ENCODE measurements at regions not wholly inside any gene's neighbourhood (a gene's known extent, or its start where the extent isn't known, plus 50 kb on each side); places are given as distances from the start of the nearest gene placed in this dataset.

DNA sequence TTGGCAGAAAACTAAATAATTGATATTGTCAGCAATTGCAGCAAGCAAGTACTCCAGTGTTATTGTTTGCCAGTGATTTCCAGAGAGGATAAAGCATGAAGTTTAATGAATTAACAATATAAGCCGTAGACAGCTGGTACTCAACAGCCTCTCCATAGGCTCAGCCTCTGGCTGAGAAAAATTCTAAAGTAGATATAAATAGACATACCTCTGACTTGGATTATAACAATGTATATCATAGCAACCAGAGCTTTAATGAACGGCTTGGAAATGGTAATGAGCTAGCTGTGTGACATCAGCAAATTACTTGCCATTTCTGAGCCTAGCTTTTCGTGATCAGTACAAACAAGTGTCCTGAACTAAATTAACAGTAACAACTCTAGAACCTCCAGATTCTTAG lies 1055.4 kb upstream of the AUTS2 start:
- Histone ChIP-seq H3K27me3 (ENCODE audit: control insufficient read depth in 1 of 2, insufficient read depth in 2 of 2, low read length in 2 of 2) (no peaks in the 10 kb centered on the region), H3K9ac (ENCODE audit: low read depth in 1 of 2, low read length in 2 of 2) (no peak overlapping the region), H3K4me1 (ENCODE audit: control insufficient read depth in 1 of 2, insufficient read depth in 2 of 2, low read length in 2 of 2) (no peaks in the 10 kb centered on the region), H3K4me3 (ENCODE audit: low read depth in 1 of 2, low read length in 2 of 2) (no peak overlapping the region), H3K9me3 (ENCODE audit: control insufficient read depth in 1 of 2, low read length in 2 of 2) (no peaks in the 10 kb centered on the region), H3K36me3 (ENCODE audit: control insufficient read depth in 1 of 2, insufficient read depth in 2 of 2, low read length in 2 of 2) (no peaks in the 10 kb centered on the region), H3K27ac (ENCODE audit: low read depth, low read length) (no peak overlapping the region)

DNA sequence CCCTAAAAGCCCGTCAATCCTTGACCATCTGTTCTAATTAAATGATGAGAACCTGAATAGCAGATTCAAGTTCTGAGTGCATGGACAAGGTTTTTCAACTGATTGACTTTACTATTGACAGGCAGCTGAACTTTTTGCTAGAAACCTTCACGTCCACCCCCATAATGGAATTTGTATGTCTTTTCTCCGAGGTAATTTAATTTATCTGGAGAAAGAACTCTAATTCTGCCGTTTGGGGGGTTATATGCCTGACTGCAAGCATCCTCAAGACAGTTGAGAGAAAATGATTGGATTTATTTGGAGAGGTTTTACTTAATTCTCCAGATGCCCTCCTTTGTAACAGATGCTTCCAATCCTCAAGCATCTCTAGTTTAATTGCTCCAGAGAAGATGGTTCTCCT lies 1053.4 kb upstream of the AUTS2 start:
- no peaks in the 10 kb centered on the region for H3K4me1 ChIP-seq (ENCODE audit: control insufficient read depth in 1 of 2, insufficient read depth in 2 of 2, low read length in 2 of 2)
- no peaks in the 10 kb centered on the region for H3K36me3 ChIP-seq (ENCODE audit: control insufficient read depth in 1 of 2, insufficient read depth in 2 of 2, low read length in 2 of 2)
- H3K4me3 ChIP-seq (ENCODE audit: low read depth in 1 of 2, low read length in 2 of 2) = no peak overlapping the region
- H3K9me3 ChIP-seq (ENCODE audit: control insufficient read depth in 1 of 2, low read length in 2 of 2) = no peaks in the 10 kb centered on the region
- no peaks in the 10 kb centered on the region for H3K27me3 ChIP-seq (ENCODE audit: control insufficient read depth in 1 of 2, insufficient read depth in 2 of 2, low read length in 2 of 2)
- H3K27ac ChIP-seq (ENCODE audit: low read depth, low read length) = no peak overlapping the region
- H3K9ac ChIP-seq (ENCODE audit: low read depth in 1 of 2, low read length in 2 of 2) = no peak overlapping the region

DNA sequence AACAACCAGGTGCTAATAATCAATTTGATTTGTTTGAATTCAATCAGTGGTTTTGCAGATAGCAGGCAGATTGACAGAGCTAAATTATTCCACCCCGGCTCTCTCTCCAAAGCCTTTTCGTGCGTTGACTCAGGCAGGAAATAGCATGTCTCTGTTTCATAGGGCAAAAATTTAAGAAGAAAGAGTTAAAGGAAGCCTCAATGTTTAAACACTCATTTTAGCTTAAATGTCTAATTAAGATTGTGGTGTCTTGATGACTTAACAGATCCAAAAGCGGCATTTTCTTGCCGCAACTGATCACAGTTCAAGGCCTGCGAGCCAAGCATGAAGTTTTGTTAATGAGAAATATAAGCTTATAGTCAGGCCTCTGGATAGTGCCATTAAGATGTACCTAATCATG lies 1051.1 kb upstream of the AUTS2 start:
- H3K27me3 ChIP-seq (ENCODE audit: control insufficient read depth in 1 of 2, insufficient read depth in 2 of 2, low read length in 2 of 2) = no peaks in the 10 kb centered on the region
- no peak overlapping the region for H3K9ac ChIP-seq (ENCODE audit: low read depth in 1 of 2, low read length in 2 of 2)
- H3K4me1 ChIP-seq (ENCODE audit: control insufficient read depth in 1 of 2, insufficient read depth in 2 of 2, low read length in 2 of 2) = no peaks in the 10 kb centered on the region
- H3K36me3 ChIP-seq (ENCODE audit: control insufficient read depth in 1 of 2, insufficient read depth in 2 of 2, low read length in 2 of 2) = no peaks in the 10 kb centered on the region
- no peak overlapping the region for H3K27ac ChIP-seq (ENCODE audit: low read depth, low read length)
- no peak overlapping the region for H3K4me3 ChIP-seq (ENCODE audit: low read depth in 1 of 2, low read length in 2 of 2)
- no peaks in the 10 kb centered on the region for H3K9me3 ChIP-seq (ENCODE audit: control insufficient read depth in 1 of 2, low read length in 2 of 2)

DNA sequence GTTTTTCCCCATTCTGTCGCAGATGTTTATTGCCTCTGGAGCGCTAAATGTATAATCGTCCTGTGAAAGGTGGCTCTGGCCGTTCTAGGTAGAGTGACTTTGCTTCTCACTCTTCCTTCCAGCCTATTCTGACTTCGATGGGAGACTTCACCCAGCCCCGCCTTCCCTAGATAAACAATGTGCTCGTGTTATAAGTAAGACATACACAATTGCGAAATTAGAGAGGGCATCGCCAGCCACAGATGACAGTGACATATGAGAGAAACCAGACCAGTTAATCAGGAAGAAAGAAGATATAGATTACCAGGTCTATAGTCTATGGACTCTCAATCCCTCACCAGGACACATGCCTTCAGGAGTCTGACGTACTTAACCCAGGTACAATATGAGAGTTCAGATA lies 1050.5 kb upstream of the AUTS2 start:
- Histone ChIP-seq H3K9me3 (ENCODE audit: control insufficient read depth in 1 of 2, low read length in 2 of 2) (no peaks in the 10 kb centered on the region), H3K27ac (ENCODE audit: low read depth, low read length) (no peak overlapping the region), H3K36me3 (ENCODE audit: control insufficient read depth in 1 of 2, insufficient read depth in 2 of 2, low read length in 2 of 2) (no peaks in the 10 kb centered on the region), H3K4me1 (ENCODE audit: control insufficient read depth in 1 of 2, insufficient read depth in 2 of 2, low read length in 2 of 2) (no peaks in the 10 kb centered on the region), H3K9ac (ENCODE audit: low read depth in 1 of 2, low read length in 2 of 2) (no peak overlapping the region), H3K4me3 (ENCODE audit: low read depth in 1 of 2, low read length in 2 of 2) (no peak overlapping the region), H3K27me3 (ENCODE audit: control insufficient read depth in 1 of 2, insufficient read depth in 2 of 2, low read length in 2 of 2) (no peaks in the 10 kb centered on the region)

DNA sequence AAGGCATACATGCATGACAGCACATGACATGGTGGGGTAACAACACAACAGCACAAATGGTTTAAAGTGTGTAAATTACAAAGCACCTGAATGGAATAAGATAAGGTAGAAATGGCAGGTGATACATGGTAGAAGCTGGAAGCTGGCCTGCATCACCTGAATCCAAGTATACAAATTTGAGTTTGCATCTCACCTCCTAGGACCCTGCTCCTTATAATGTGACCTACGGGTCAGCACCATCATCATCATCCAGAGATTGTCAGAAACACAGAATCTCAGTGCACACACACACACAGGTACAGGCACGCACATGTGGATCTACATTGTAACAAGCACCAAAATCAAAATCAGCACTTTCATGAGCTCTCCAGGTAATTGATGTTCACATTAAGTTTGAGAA lies 1048.2 kb upstream of the AUTS2 start:
- no peaks in the 10 kb centered on the region for H3K27me3 ChIP-seq (ENCODE audit: control insufficient read depth in 1 of 2, insufficient read depth in 2 of 2, low read length in 2 of 2)
- no peak overlapping the region for H3K9ac ChIP-seq (ENCODE audit: low read depth in 1 of 2, low read length in 2 of 2)
- H3K4me1 ChIP-seq (ENCODE audit: control insufficient read depth in 1 of 2, insufficient read depth in 2 of 2, low read length in 2 of 2) = no peaks in the 10 kb centered on the region
- no peak overlapping the region for H3K27ac ChIP-seq (ENCODE audit: low read depth, low read length)
- no peak overlapping the region for H3K4me3 ChIP-seq (ENCODE audit: low read depth in 1 of 2, low read length in 2 of 2)
- H3K36me3 ChIP-seq (ENCODE audit: control insufficient read depth in 1 of 2, insufficient read depth in 2 of 2, low read length in 2 of 2) = no peaks in the 10 kb centered on the region
- H3K9me3 ChIP-seq (ENCODE audit: control insufficient read depth in 1 of 2, low read length in 2 of 2) = no peaks in the 10 kb centered on the region

DNA sequence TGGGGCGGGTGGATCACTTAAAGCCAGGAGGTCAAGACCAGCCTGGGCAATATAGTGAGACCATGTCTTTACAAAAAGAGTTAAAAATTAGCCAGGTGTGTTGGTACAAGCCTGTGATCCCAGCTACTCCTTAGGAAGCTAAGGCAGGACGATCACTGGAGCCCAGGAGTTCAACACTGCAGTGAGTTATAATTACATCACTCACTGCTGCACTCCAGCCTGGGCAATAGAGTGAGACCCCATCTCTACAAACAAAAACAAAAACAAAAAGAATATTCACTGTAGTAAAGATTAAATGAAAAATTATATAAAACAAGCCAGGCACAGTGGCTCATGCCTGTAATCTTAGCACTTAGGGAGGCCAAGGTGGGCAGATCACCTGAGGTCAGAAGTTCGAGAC lies 1047.6 kb upstream of the AUTS2 start:
- Histone ChIP-seq H3K36me3 (ENCODE audit: control insufficient read depth in 1 of 2, insufficient read depth in 2 of 2, low read length in 2 of 2) (no peaks in the 10 kb centered on the region), H3K4me1 (ENCODE audit: control insufficient read depth in 1 of 2, insufficient read depth in 2 of 2, low read length in 2 of 2) (no peaks in the 10 kb centered on the region), H3K4me3 (ENCODE audit: low read depth in 1 of 2, low read length in 2 of 2) (no peak overlapping the region), H3K9ac (ENCODE audit: low read depth in 1 of 2, low read length in 2 of 2) (no peak overlapping the region), H3K9me3 (ENCODE audit: control insufficient read depth in 1 of 2, low read length in 2 of 2) (no peaks in the 10 kb centered on the region), H3K27ac (ENCODE audit: low read depth, low read length) (no peak overlapping the region), H3K27me3 (ENCODE audit: control insufficient read depth in 1 of 2, insufficient read depth in 2 of 2, low read length in 2 of 2) (no peaks in the 10 kb centered on the region)

DNA sequence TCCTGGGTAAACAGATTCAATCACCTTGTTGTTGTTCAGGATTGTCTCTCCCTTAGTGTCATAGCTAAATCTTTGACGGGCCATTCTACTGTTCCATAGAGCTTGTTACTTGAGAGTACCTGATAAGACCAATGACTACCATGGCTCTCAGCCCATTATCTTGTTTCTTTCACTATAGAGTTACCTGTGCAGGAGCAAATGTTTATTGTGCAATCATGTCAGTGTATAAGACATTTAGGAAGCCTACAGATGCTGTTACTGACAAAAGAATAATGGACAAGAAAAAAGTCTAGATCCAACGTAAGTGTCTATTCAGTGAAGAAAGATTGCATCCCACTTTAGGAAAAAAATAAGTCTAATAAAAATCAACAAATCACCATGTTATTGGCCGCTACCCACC lies 1041.7 kb upstream of the AUTS2 start:
- H3K36me3 ChIP-seq (ENCODE audit: control insufficient read depth in 1 of 2, insufficient read depth in 2 of 2, low read length in 2 of 2) = no peaks in the 10 kb centered on the region
- no peak overlapping the region for H3K9ac ChIP-seq (ENCODE audit: low read depth in 1 of 2, low read length in 2 of 2)
- no peaks in the 10 kb centered on the region for H3K4me1 ChIP-seq (ENCODE audit: control insufficient read depth in 1 of 2, insufficient read depth in 2 of 2, low read length in 2 of 2)
- H3K27ac ChIP-seq (ENCODE audit: low read depth, low read length) = no peak overlapping the region
- H3K27me3 ChIP-seq (ENCODE audit: control insufficient read depth in 1 of 2, insufficient read depth in 2 of 2, low read length in 2 of 2) = no peaks in the 10 kb centered on the region
- no peaks in the 10 kb centered on the region for H3K9me3 ChIP-seq (ENCODE audit: control insufficient read depth in 1 of 2, low read length in 2 of 2)
- no peak overlapping the region for H3K4me3 ChIP-seq (ENCODE audit: low read depth in 1 of 2, low read length in 2 of 2)

DNA sequence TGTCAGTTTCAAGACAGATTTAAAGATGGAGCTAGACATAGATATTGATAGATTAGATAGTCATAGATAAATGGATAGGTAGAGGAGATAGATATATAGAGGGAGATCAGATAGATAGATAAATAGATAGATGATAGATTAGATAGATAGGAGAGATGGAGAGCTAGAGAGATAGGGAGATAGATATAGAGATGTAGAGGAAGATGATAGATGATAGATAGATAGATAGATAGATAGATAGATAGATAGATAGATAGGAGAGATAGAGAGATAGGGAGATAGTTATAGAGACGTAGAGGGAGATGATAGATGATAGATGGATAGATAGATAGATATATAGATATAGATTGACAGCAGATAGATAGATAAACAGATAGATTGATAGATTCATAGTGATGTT lies 1038.8 kb upstream of the AUTS2 start:
- Histone ChIP-seq H3K27me3 (ENCODE audit: control insufficient read depth in 1 of 2, insufficient read depth in 2 of 2, low read length in 2 of 2) (no peaks in the 10 kb centered on the region), H3K9me3 (ENCODE audit: control insufficient read depth in 1 of 2, low read length in 2 of 2) (no peaks in the 10 kb centered on the region), H3K9ac (ENCODE audit: low read depth in 1 of 2, low read length in 2 of 2) (no peak overlapping the region), H3K4me1 (ENCODE audit: control insufficient read depth in 1 of 2, insufficient read depth in 2 of 2, low read length in 2 of 2) (no peaks in the 10 kb centered on the region), H3K36me3 (ENCODE audit: control insufficient read depth in 1 of 2, insufficient read depth in 2 of 2, low read length in 2 of 2) (no peaks in the 10 kb centered on the region), H3K27ac (ENCODE audit: low read depth, low read length) (no peak overlapping the region), H3K4me3 (ENCODE audit: low read depth in 1 of 2, low read length in 2 of 2) (no peak overlapping the region)

DNA sequence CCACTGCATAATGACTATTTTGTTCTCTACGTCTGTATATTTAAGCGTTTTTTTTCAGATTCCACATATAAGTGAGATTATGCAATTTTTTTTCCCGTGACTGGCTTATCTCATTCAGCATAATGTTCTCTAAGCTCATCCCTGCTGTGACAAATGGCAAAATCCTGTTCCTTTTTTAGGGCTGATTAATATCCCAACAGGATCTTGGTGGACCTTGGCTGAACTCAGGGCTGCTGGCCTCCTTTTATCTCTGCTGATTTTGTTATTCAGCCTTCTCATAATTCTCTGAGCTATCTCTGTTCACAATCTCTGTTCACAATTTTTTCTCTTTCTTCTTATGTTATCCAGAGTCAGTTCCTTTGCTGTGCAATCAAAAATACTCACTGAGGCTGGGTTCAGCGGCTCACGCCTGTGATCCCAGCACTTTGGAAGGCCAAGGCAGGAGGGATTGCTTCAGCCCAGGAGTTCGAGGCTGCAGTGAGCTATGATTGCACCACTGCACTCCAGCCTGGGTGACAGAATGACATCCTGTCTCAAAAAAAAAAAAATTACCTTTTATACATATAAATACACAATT lies 1035.9 kb upstream of the AUTS2 start:
- Histone ChIP-seq H3K4me3 (ENCODE audit: low read depth in 1 of 2, low read length in 2 of 2) (no peak overlapping the region), H3K9ac (ENCODE audit: low read depth in 1 of 2, low read length in 2 of 2) (no peak overlapping the region), H3K9me3 (ENCODE audit: control insufficient read depth in 1 of 2, low read length in 2 of 2) (no peaks in the 10 kb centered on the region), H3K4me1 (ENCODE audit: control insufficient read depth in 1 of 2, insufficient read depth in 2 of 2, low read length in 2 of 2) (no peaks in the 10 kb centered on the region), H3K27ac (ENCODE audit: low read depth, low read length) (no peak overlapping the region), H3K27me3 (ENCODE audit: control insufficient read depth in 1 of 2, insufficient read depth in 2 of 2, low read length in 2 of 2) (no peaks in the 10 kb centered on the region), H3K36me3 (ENCODE audit: control insufficient read depth in 1 of 2, insufficient read depth in 2 of 2, low read length in 2 of 2) (no peaks in the 10 kb centered on the region)

DNA sequence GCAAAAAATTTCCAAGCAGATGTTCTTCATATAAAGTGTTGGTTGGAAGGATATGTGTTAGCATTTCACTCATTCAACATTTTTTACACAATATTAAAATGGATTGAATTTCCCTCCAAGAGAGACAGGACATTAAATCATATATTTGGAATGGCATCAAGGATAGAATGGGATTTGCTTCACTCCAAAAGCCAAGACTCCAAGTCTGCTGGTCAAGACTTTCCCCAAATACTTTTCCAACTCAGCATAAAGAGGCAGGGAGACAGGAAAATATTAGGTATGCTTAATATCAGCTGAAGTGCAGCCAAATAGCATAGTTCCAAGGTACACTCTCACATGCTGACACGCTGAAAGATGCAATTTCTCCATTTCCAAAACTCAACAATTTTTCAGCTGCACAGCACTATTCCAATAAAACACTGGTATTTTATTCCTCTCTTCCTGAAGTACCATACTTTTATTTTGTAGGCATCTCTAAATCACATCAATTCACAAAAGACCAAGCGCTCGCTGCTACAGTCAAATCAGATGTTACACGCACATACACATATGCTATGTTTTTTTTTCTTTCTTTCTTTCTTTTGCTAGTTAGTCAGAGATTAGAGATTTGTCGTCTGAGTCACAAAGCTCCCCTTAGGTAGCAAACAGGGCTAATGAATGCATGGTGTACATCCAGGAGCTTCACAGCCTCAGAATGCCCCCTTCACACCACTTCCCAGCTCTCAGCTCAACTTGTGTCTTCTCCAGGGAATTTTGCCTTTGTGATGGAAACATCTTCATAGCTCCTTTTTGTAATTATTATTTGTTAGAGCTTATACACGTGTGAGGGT lies 1033.8 kb upstream of the AUTS2 start:
- H3K4me1 ChIP-seq (ENCODE audit: control insufficient read depth in 1 of 2, insufficient read depth in 2 of 2, low read length in 2 of 2) = no peaks in the 10 kb centered on the region
- no peaks in the 10 kb centered on the region for H3K9me3 ChIP-seq (ENCODE audit: control insufficient read depth in 1 of 2, low read length in 2 of 2)
- no peak overlapping the region for H3K27ac ChIP-seq (ENCODE audit: low read depth, low read length)
- H3K9ac ChIP-seq (ENCODE audit: low read depth in 1 of 2, low read length in 2 of 2) = no peak overlapping the region
- no peaks in the 10 kb centered on the region for H3K27me3 ChIP-seq (ENCODE audit: control insufficient read depth in 1 of 2, insufficient read depth in 2 of 2, low read length in 2 of 2)
- no peak overlapping the region for H3K4me3 ChIP-seq (ENCODE audit: low read depth in 1 of 2, low read length in 2 of 2)
- no peaks in the 10 kb centered on the region for H3K36me3 ChIP-seq (ENCODE audit: control insufficient read depth in 1 of 2, insufficient read depth in 2 of 2, low read length in 2 of 2)
